ENCODE measurements at regions not wholly inside any gene's neighbourhood (a gene's known extent, or its start where the extent isn't known, plus 50 kb on each side); places are given as distances from the start of the nearest gene placed in this dataset.
A peak's percentile ranks its signal among the peaks of the same experiment; 100 is the strongest.
"Not testable (repeated sequence)": the region's sequence is repeated elsewhere in the genome, so short reads cannot be mapped to it uniquely, and the experiment has no call there.

GRCh38 chr6:6950373-6951145 is 157.2 kb upstream of the RREB1 start:
- DNase-seq = no peak

GRCh38 chr6:6951355-6951754 is 156.4 kb upstream of the RREB1 start:
- DNase-seq = peak in 2 of 4 experiments; percentile 28 to 41

GRCh38 chr6:6952484-6952883 is 155.3 kb upstream of the RREB1 start:
- no peak for DNase-seq

- not testable (repeated sequence) for DNase-seq
Measured at GRCh38 chr6:6952927-6953326, 154.8 kb upstream of the RREB1 start.

- DNase-seq = no peak
Measured at GRCh38 chr6:6960571-6961251, 147.1 kb upstream of the RREB1 start.

GRCh38 chr6:6962086-6962485 is 145.7 kb upstream of the RREB1 start:
- no peak for DNase-seq

GRCh38 chr6:6962699-6963098 is 145.1 kb upstream of the RREB1 start:
- no peak for DNase-seq

GRCh38 chr6:6963390-6963789 is 144.4 kb upstream of the RREB1 start:
- DNase-seq = peak in 2 of 4 experiments; percentile 44 to 50

GRCh38 chr6:6964675-6965074 is 143.1 kb upstream of the RREB1 start:
- DNase-seq = no peak

GRCh38 chr6:6966127-6966526 is 141.6 kb upstream of the RREB1 start:
- DNase-seq = no peak

GRCh38 chr6:6966569-6966968 is 141.2 kb upstream of the RREB1 start:
- DNase-seq = no peak

- no peak for DNase-seq
Measured at GRCh38 chr6:6968357-6968730, 139.4 kb upstream of the RREB1 start.

- no peak for DNase-seq
Measured at GRCh38 chr6:6968731-6969552, 138.8 kb upstream of the RREB1 start.

GRCh38 chr6:6969761-6970223 is 138.0 kb upstream of the RREB1 start:
- no peak for DNase-seq

GRCh38 chr6:6970851-6971250 is 136.9 kb upstream of the RREB1 start:
- DNase-seq = no peak

GRCh38 chr6:6971369-6971768 is 136.4 kb upstream of the RREB1 start:
- DNase-seq = no peak

GRCh38 chr6:6972456-6972855 is 135.3 kb upstream of the RREB1 start:
- DNase-seq = no peak

GRCh38 chr6:6973721-6974120 is 134.0 kb upstream of the RREB1 start:
- DNase-seq = no peak

GRCh38 chr6:6975459-6976111 is 132.2 kb upstream of the RREB1 start:
- DNase-seq = peak in 1 of 4 experiments; percentile 27

- DNase-seq = no peak
Measured at GRCh38 chr6:6976193-6976592, 131.6 kb upstream of the RREB1 start.

- DNase-seq = no peak
Measured at GRCh38 chr6:6978731-6979130, 129.0 kb upstream of the RREB1 start.

- DNase-seq = no peak
Measured at GRCh38 chr6:6980999-6981597, 126.7 kb upstream of the RREB1 start.
